GM13977 (cell line): ENCODE measurements at regions not wholly inside any gene's neighbourhood (a gene's known extent, or its start where the extent isn't known, plus 50 kb on each side); places are given as distances from the start of the nearest gene placed in this dataset.

Experiments used
- DNase-seq: peaks from one replicate; pipeline ENCODE4 v3.0.0; 2012; ENCODE audit warnings: low spot score
- CTCF ChIP-seq: IDR thresholded peaks from 2 replicates; pipeline ENCODE4 v1.5.1; 2012; ENCODE audit warnings: mild to moderate bottlenecking, control low read depth; ENCODE audit not compliant: insufficient read depth; ENCODE audit errors: extremely low read depth, missing control alignments
- in situ Hi-C: fragments of 300-500 bp; cut with MboI; formaldehyde crosslinking; loops from one replicate; pipeline ENCODE4 v1.12.0; 2022; ENCODE audit warnings: low sequenced_read_pairs, low pct_unique_long_range_greater_than_20kb, mixed read lengths, inconsistent platforms; ENCODE audit not compliant: unreplicated experiment

- TF ChIP-seq CTCF = no peak
- no peak for DNase-seq
- in situ Hi-C loops = loop anchor here (25.0 kb wide), 2 partner anchors 332 to 1307 kb away; no protein-coding TSS in a partner anchor
Measured at GRCh38 chr12:94094700-94095099, 53.7 kb upstream of the PLXNC1 start.

- TF ChIP-seq CTCF = no peak
- DNase-seq = no peak
- in situ Hi-C loops = loop anchor here (25.0 kb wide), 2 partner anchors 333 to 1308 kb away; no protein-coding TSS in a partner anchor
Measured at GRCh38 chr12:94095618-94096017, 52.8 kb upstream of the PLXNC1 start.

DNA sequence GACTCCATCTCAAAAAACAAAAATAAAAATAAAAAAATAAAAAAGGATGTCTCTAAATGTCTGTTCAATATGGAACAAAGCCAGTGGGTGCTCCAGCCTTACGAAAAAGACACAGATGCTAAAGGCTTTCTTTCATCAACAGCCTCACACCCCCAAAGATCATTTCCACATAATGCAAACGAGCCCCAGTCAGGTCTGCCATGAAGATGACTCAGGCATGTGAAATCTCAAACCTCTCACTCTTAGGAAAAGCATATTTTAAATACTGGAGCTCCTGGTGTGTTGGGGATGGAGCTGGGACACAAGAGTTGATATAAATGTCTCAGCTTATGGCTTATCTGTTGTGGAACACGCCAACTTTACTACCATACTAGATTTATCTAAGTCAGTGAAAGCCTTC, 49.9 kb upstream of the PLXNC1 start:
- TF ChIP-seq CTCF = no peak
- no peak for DNase-seq
- in situ Hi-C loops = loop anchor here (25.0 kb wide), 2 partner anchors 336 to 1311 kb away; no protein-coding TSS in a partner anchor
